ENCODE measurements at regions not wholly inside any gene's neighbourhood (a gene's known extent, or its start where the extent isn't known, plus 50 kb on each side); places are given as distances from the start of the nearest gene placed in this dataset.

DNA sequence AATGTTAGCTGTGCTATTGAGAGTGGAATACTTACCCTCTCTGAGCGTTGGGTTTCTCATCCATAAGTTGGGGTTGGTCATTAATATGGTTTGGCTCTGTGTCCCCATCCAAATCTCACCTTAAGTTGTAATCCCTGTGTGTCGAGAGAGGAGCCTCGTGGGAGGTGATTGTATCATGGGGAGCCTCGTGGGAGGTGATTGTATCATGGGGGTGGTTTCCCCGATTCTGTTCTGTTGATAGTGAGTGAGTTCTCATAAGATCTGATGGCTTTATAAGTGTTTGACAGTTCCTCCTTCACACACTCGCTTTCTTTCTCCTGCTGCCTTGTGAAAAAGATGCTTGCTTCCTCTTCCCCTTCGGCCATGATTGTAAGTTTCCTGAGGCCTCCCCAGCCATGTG is 391.1 kb downstream of the FAM133A start:
- no peak for TF ChIP-seq CTCF (IDR thresholded peaks at IDR 0.05; ENCODE audit: low read depth, low read length)
- H3K4me3 ChIP-seq (ENCODE audit: low read depth, low read length): no peak overlapping the region
- in situ Hi-C loops (cut with HindIII; ENCODE audit: low sequenced_read_pairs): no loop called here
- no peak for DNase-seq (ENCODE audit: low read depth, low spot score)

GRCh38 chrX:94089149-94089548 is 415.1 kb downstream of the FAM133A start:
- H3K4me3 ChIP-seq (ENCODE audit: low read depth, low read length): no peak overlapping the region
- DNase-seq (ENCODE audit: low read depth, low spot score): no peak
- TF ChIP-seq CTCF (IDR thresholded peaks at IDR 0.05; ENCODE audit: low read depth, low read length): no peak
- in situ Hi-C loops (cut with HindIII; ENCODE audit: low sequenced_read_pairs): no loop called here

GRCh38 chrX:94097868-94098267 is 423.9 kb downstream of the FAM133A start:
- DNase-seq (ENCODE audit: low read depth, low spot score): no peak
- in situ Hi-C loops (cut with HindIII; ENCODE audit: low sequenced_read_pairs): no loop called here
- no peak overlapping the region for H3K4me3 ChIP-seq (ENCODE audit: low read depth, low read length)
- no peak for TF ChIP-seq CTCF (IDR thresholded peaks at IDR 0.05; ENCODE audit: low read depth, low read length)

- H3K4me3 ChIP-seq (ENCODE audit: low read depth, low read length): no peak overlapping the region
- DNase-seq (ENCODE audit: low read depth, low spot score): no peak
- no peak for TF ChIP-seq CTCF (IDR thresholded peaks at IDR 0.05; ENCODE audit: low read depth, low read length)
- in situ Hi-C loops (cut with HindIII; ENCODE audit: low sequenced_read_pairs): no loop called here
Observed at GRCh38 chrX:94107981-94108380, 434.0 kb downstream of the FAM133A start.

DNA sequence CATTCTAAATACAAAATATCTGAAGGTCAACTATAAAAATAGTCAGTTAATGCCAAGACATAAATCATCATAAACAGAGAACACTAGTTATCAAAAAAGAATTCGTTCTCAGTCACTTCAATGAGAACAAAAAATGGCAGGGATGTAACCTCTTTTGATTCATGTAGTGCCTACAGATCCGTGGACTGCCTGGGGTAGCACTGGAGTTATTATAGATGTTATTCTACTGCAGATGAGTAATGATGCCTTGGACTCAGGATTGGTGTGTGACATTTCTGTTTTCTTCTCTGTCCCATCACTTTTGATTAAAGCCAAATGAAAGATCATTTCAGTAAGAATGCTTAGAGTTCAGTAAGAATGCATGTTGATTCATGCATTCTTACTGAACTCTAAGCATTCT is 440.4 kb downstream of the FAM133A start:
- TF ChIP-seq CTCF (IDR thresholded peaks at IDR 0.05; ENCODE audit: low read depth, low read length): no peak
- DNase-seq (ENCODE audit: low read depth, low spot score): no peak
- H3K4me3 ChIP-seq (ENCODE audit: low read depth, low read length): no peak overlapping the region
- in situ Hi-C loops (cut with HindIII; ENCODE audit: low sequenced_read_pairs): no loop called here

- H3K4me3 ChIP-seq (ENCODE audit: low read depth, low read length): no peak overlapping the region
- no peak for DNase-seq (ENCODE audit: low read depth, low spot score)
- TF ChIP-seq CTCF (IDR thresholded peaks at IDR 0.05; ENCODE audit: low read depth, low read length): no peak
- in situ Hi-C loops (cut with HindIII; ENCODE audit: low sequenced_read_pairs): no loop called here
Observed at GRCh38 chrX:94121799-94122198, 447.8 kb downstream of the FAM133A start.

DNA sequence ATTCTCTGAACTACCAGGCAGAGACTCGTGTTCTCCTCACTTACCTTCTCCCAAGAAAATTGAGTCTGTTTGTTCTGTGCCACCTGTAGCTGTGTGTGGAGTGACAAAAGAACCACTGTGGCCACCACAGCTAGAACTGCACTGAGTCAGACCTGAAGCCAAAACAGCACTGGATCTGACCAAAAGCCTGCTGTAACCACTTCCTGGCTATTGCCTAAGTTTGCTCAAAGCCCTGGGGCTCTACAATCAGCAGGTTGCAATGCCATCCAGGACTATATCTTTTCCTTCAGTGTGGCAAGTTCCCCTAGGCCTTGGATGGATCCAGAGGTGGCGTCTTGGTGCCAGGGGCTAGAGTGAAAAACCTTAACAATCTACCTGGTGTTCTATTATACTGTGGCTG is 449.1 kb downstream of the FAM133A start:
- DNase-seq (ENCODE audit: low read depth, low spot score): no peak
- no peak overlapping the region for H3K4me3 ChIP-seq (ENCODE audit: low read depth, low read length)
- in situ Hi-C loops (cut with HindIII; ENCODE audit: low sequenced_read_pairs): no loop called here
- TF ChIP-seq CTCF (IDR thresholded peaks at IDR 0.05; ENCODE audit: low read depth, low read length): no peak
